SK-N-SH (cell line): ENCODE measurements at regions not wholly inside any gene's neighbourhood (a gene's known extent, or its start where the extent isn't known, plus 50 kb on each side); places are given as distances from the start of the nearest gene placed in this dataset.

Experiments used
- CTCF ChIA-PET: fragments of 300-600, 350-600 bp; formaldehyde crosslinking; extraction: SDS; loops from one replicate; lab custom pipeline; 2021; lab: Yijun Ruan, JAX
- POLR2A ChIA-PET: fragments of 350-600 bp; sonication (Branson Sonifier 250); formaldehyde crosslinking; extraction: SDS; loops from one replicate; lab custom pipeline; 2020; ENCODE audit warnings: antibody characterized with exemption, inconsistent platforms; lab: Yijun Ruan, JAX
- DNase-seq: peaks from one replicate; pipeline ENCODE4 v3.0.0; 2012
- H2AFZ ChIP-seq: fragments of 200-600 bp; sonication (generic); 2 replicates; pipeline ENCODE4 v1.8.1; 2016; ENCODE audit warnings: antibody characterized with exemption, mild to moderate bottlenecking, low read depth
- H3F3A ChIP-seq: fragments of 200-600 bp; sonication (generic); replicated peaks from 2 replicates; pipeline ENCODE3; 2016; ENCODE audit warnings: antibody characterized with exemption, mild to moderate bottlenecking; ENCODE audit not compliant: insufficient read depth
- H3K27ac ChIP-seq, 2 experiments: fragments of 200-500 bp in 1 of 2; fragments of 200-600 bp in 1 of 2; sonication (Bioruptor generic) in 1 of 2; sonication (generic), shearing (Covaris generic) in 1 of 2; 2 replicates each; pipeline versions ENCODE4 v1.5.1 to v1.6.1; 2014 to 2016; ENCODE audit warnings: low read depth in 2 of 2, inconsistent platforms in 1 of 2, low read length in 1 of 2, mild to moderate bottlenecking in 1 of 2, mixed read lengths in 1 of 2
- H3K27me3 ChIP-seq: fragments of 200-600 bp; sonication (generic), shearing (Covaris generic); 2 replicates; pipeline ENCODE4 v1.6.1; 2016; ENCODE audit warnings: mixed run types; ENCODE audit not compliant: insufficient read depth
- H3K36me3 ChIP-seq, 2 experiments: fragments of 200-500 bp in 1 of 2; fragments of 200-600 bp in 1 of 2; sonication (Bioruptor generic) in 1 of 2; sonication (generic) in 1 of 2; replicated peaks in 1 of 2; 2 replicates each; pipeline versions ENCODE3 to v1.5.1; 2014 to 2016; ENCODE audit warnings: low read length in 1 of 2, mild to moderate bottlenecking in 1 of 2; ENCODE audit not compliant: insufficient read depth in 2 of 2, control insufficient read depth in 1 of 2
- H3K4me1 ChIP-seq, 2 experiments: fragments of 200-500 bp in 1 of 2; fragments of 200-600 bp in 1 of 2; sonication (Bioruptor generic) in 1 of 2; sonication (generic), shearing (Covaris generic) in 1 of 2; 2 replicates each; pipeline versions ENCODE4 v1.5.1 to v1.6.1; 2014 to 2016; ENCODE audit warnings: low read depth in 1 of 2, low read length in 1 of 2, mixed run types in 1 of 2; ENCODE audit not compliant: insufficient read depth in 2 of 2, control insufficient read depth in 1 of 2
- H3K4me2 ChIP-seq: fragments of 200-600 bp; sonication (generic), shearing (Covaris generic); 2 replicates; pipeline ENCODE4 v1.6.1; 2017; ENCODE audit warnings: mixed run types
- H3K4me3 ChIP-seq, 2 experiments: fragments of 200-500 bp in 1 of 2; fragments of 200-600 bp in 1 of 2; sonication (Bioruptor generic) in 1 of 2; sonication (generic), shearing (Covaris generic) in 1 of 2; 2 replicates each; pipeline versions ENCODE4 v1.5.1 to v1.8.1; 2014 to 2016; ENCODE audit warnings: low read depth in 2 of 2, inconsistent platforms in 1 of 2, low read length in 1 of 2, mild to moderate bottlenecking in 1 of 2, mixed read lengths in 1 of 2, moderate library complexity in 1 of 2
- H3K79me2 ChIP-seq: fragments of 200-600 bp; sonication (generic); 2 replicates; pipeline ENCODE4 v1.8.1; 2017; ENCODE audit warnings: mild to moderate bottlenecking; ENCODE audit not compliant: insufficient read depth
- H3K9ac ChIP-seq: fragments of 200-600 bp; sonication (generic); 2 replicates; pipeline ENCODE4 v1.6.1; 2017; ENCODE audit warnings: mixed run types
- H3K9me2 ChIP-seq: fragments of 200-600 bp; sonication (generic); 2 replicates; pipeline ENCODE4 v1.6.1; 2017; ENCODE audit warnings: mixed run types
- H3K9me3 ChIP-seq: fragments of 200-600 bp; sonication (generic); 2 replicates; pipeline ENCODE4 v1.6.1; 2017; ENCODE audit warnings: mixed run types, mild to moderate bottlenecking, moderate library complexity
- H4K20me1 ChIP-seq: fragments of 200-600 bp; sonication (generic); 2 replicates; pipeline ENCODE4 v1.6.1; 2017; ENCODE audit warnings: mild to moderate bottlenecking, mixed run types; ENCODE audit not compliant: insufficient read depth
- EP300 ChIP-seq, 2 experiments: IDR thresholded peaks; 2 replicates each; pipeline versions ENCODE4 v1.4.0 to v1.6.1; 2012; ENCODE audit warnings: borderline replicate concordance in 1 of 2, low read depth in 1 of 2, low read length in 1 of 2
- IRF3 ChIP-seq: fragments of 150-350 bp; IDR thresholded peaks from 2 replicates; pipeline ENCODE4 v1.6.1; 2016; ENCODE audit warnings: mild to moderate bottlenecking, low read depth, low read length
- PBX3 ChIP-seq: IDR thresholded peaks from 2 replicates; pipeline ENCODE4; 2012
- RAD21 ChIP-seq: IDR thresholded peaks from 2 replicates; pipeline ENCODE4 v1.6.1; 2012; ENCODE audit warnings: mild to moderate bottlenecking, low read length
- REST ChIP-seq: IDR thresholded peaks from 2 replicates; pipeline ENCODE4 v1.6.1; 2012; ENCODE audit warnings: mild to moderate bottlenecking, low read depth, low read length, moderate library complexity
- SIN3A ChIP-seq: IDR thresholded peaks from 2 replicates; pipeline ENCODE4 v1.6.1; 2012; ENCODE audit warnings: low read depth, mild to moderate bottlenecking, low read length, moderate library complexity, borderline replicate concordance
- TAF1 ChIP-seq: IDR thresholded peaks from 2 replicates; pipeline ENCODE4 v1.6.1; 2012; ENCODE audit warnings: low read depth, mild to moderate bottlenecking, low read length, moderate library complexity, borderline replicate concordance
- WGBS: methylation state at CpG from one replicate; pipeline ENCODE4 v1.1.6; 2017; ENCODE audit warnings: low lambda C conversion rate; 5-methylcytosine and 5-hydroxymethylcytosine counted together

- TF ChIP-seq EP300 (IDR thresholded peaks at IDR 0.05; ENCODE audit: borderline replicate concordance in 1 of 2, low read depth in 1 of 2, low read length in 1 of 2) (no peak), PBX3 (no peak), IRF3 (no peak)
Measured at GRCh38 chr2:26528836-26529235, 50.9 kb upstream of the OTOF start (continued).

- H2AFZ ChIP-seq, result no peak overlapping the region
- no peak for DNase-seq
- H3K9me3 ChIP-seq, result no peaks in the 10 kb centered on the region
- H4K20me1 ChIP-seq, result no peaks in the 10 kb centered on the region
- ChIA-PET CTCF (interaction anchor here (0.9 to 1.6 kb wide), 5 partner anchors 10 to 55 kb away, joined by 3 to 5 read pairs (median 4); a partner anchor contains a TSS), POLR2A (no interaction called here)
- H3K79me2 ChIP-seq, result no peaks in the 10 kb centered on the region
- H3K27ac ChIP-seq, result no peak overlapping the region
- TF ChIP-seq RAD21 (no peak), TAF1 (no peak), REST (no peak), SIN3A (no peak)
- H3K9ac ChIP-seq, result no peak overlapping the region
- no peak overlapping the region for H3K4me3 ChIP-seq
- H3K9me2 ChIP-seq, result no peaks in the 10 kb centered on the region
- 53% methylated on average over 11 of the region's 11 CpGs for whole genome bisulfite sequencing
- no peaks in the 10 kb centered on the region for H3K36me3 ChIP-seq
- H3K4me2 ChIP-seq, result no peak overlapping the region
- peaks cover 3 to 5% of the 10 kb centered on the region in 2 experiments; a peak in 3 of 4 replicates for H3K4me1 ChIP-seq
- no peaks in the 10 kb centered on the region for H3K27me3 ChIP-seq
- H3F3A ChIP-seq, result no peaks in the 10 kb centered on the region
Measured at GRCh38 chr2:26527726-26528585, 50.0 kb upstream of the OTOF start.
